NT2/D1 (cell line): ENCODE measurements at regions not wholly inside any gene's neighbourhood (a gene's known extent, or its start where the extent isn't known, plus 50 kb on each side); places are given as distances from the start of the nearest gene placed in this dataset.
A peak's percentile ranks its signal among the peaks of the same experiment; 100 is the strongest.

Experiments
- DNase-seq: peaks from one replicate; pipeline ENCODE4 v3.0.0-alpha.2; 2011; ENCODE audit warnings: low read depth, low spot score
- H3K27me3 ChIP-seq: 2 replicates; pipeline ENCODE4 v1.6.0; 2011; ENCODE audit warnings: mild to moderate bottlenecking; ENCODE audit not compliant: insufficient read length, insufficient read depth
- H3K36me3 ChIP-seq: 2 replicates; pipeline ENCODE4 v1.6.1; 2011; ENCODE audit warnings: mild to moderate bottlenecking, low read length, mixed read lengths; ENCODE audit not compliant: insufficient read depth, insufficient read length
- H3K4me1 ChIP-seq: 2 replicates; pipeline ENCODE4 v1.5.1; 2011; ENCODE audit not compliant: insufficient read depth, insufficient read length
- H3K4me3 ChIP-seq: 2 replicates; pipeline ENCODE4 v1.5.1; 2011; ENCODE audit warnings: low read depth; ENCODE audit not compliant: insufficient read length
- H3K9ac ChIP-seq: 2 replicates; pipeline ENCODE4 v1.6.0; 2011; ENCODE audit warnings: low read depth; ENCODE audit not compliant: insufficient read length
- H3K9me3 ChIP-seq: 2 replicates; pipeline ENCODE4 v1.5.1; 2011; ENCODE audit warnings: mild to moderate bottlenecking, low read length; ENCODE audit not compliant: insufficient read depth
- SUZ12 ChIP-seq: IDR thresholded peaks from 2 replicates; pipeline ENCODE4 v1.6.1; 2011; ENCODE audit not compliant: insufficient read length, insufficient read depth; ENCODE audit errors: extremely low read depth
- YY1 ChIP-seq: IDR thresholded peaks from 2 replicates; pipeline ENCODE4 v1.6.1; 2011; ENCODE audit not compliant: insufficient read length, insufficient read depth
- ZNF274 ChIP-seq: IDR thresholded peaks from 2 replicates; pipeline ENCODE4 v1.6.1; 2011; ENCODE audit warnings: mild to moderate bottlenecking, low read depth, low read length

DNA sequence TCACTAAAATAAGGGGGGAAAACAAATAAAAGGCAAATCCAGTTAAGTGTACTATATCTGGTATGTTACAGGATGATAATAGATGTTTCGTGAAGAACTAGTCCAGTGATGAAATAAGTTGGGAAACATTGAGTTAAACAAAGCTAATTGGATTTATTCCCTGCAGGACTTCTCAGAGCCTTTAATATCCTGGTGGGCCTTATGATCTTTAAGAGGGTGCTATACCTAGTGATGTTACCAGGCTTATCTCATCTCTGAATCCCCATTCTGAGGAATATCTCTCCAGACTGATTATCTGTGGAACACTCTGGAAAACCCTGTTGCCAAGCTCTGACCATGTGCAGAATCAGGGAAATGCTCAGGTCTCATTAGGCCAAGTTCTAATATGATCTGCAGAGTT lies 54.8 kb upstream of the POMGNT2 start:
- TF ChIP-seq YY1 (no peak), ZNF274 (no peak), SUZ12 (no peak)
- no peak overlapping the region for H3K9ac ChIP-seq
- H3K27me3 ChIP-seq, result no peaks in the 10 kb centered on the region
- DNase-seq, result no peak
- no peaks in the 10 kb centered on the region for H3K4me1 ChIP-seq
- no peak overlapping the region for H3K4me3 ChIP-seq
- no peaks in the 10 kb centered on the region for H3K9me3 ChIP-seq
- H3K36me3 ChIP-seq, result no peaks in the 10 kb centered on the region

GRCh38 chr3:43159876-43160255 lies 54.0 kb upstream of the POMGNT2 start:
- H3K9ac ChIP-seq, result no peak overlapping the region
- no peak for DNase-seq
- H3K4me3 ChIP-seq, result no peak overlapping the region
- no peaks in the 10 kb centered on the region for H3K9me3 ChIP-seq
- H3K4me1 ChIP-seq, result no peaks in the 10 kb centered on the region
- peaks cover 6% of the 10 kb centered on the region for H3K27me3 ChIP-seq
- no peak for TF ChIP-seq ZNF274
- no peak for TF ChIP-seq SUZ12
- TF ChIP-seq YY1, result no peak
- H3K36me3 ChIP-seq, result no peaks in the 10 kb centered on the region

GRCh38 chr3:43159131-43159875 lies 53.4 kb upstream of the POMGNT2 start:
- DNase-seq, result no peak
- H3K9me3 ChIP-seq, result no peaks in the 10 kb centered on the region
- no peaks in the 10 kb centered on the region for H3K4me1 ChIP-seq
- H3K36me3 ChIP-seq, result no peaks in the 10 kb centered on the region
- H3K4me3 ChIP-seq, result no peak overlapping the region
- H3K9ac ChIP-seq, result no peak overlapping the region
- peaks cover 10% of the 10 kb centered on the region for H3K27me3 ChIP-seq
- no peak for TF ChIP-seq SUZ12
- TF ChIP-seq ZNF274, result no peak
- TF ChIP-seq YY1, result no peak

GRCh38 chr3:43156812-43157455 lies 51.1 kb upstream of the POMGNT2 start:
- no peaks in the 10 kb centered on the region for H3K9me3 ChIP-seq
- H3K9ac ChIP-seq, result no peak overlapping the region
- H3K4me1 ChIP-seq, result peaks cover 4% of the 10 kb centered on the region
- DNase-seq, result no peak
- TF ChIP-seq ZNF274 (no peak), SUZ12 (no peak), YY1 (no peak)
- H3K36me3 ChIP-seq, result no peaks in the 10 kb centered on the region
- peaks cover 10% of the 10 kb centered on the region for H3K27me3 ChIP-seq
- H3K4me3 ChIP-seq, result no peak overlapping the region

DNA sequence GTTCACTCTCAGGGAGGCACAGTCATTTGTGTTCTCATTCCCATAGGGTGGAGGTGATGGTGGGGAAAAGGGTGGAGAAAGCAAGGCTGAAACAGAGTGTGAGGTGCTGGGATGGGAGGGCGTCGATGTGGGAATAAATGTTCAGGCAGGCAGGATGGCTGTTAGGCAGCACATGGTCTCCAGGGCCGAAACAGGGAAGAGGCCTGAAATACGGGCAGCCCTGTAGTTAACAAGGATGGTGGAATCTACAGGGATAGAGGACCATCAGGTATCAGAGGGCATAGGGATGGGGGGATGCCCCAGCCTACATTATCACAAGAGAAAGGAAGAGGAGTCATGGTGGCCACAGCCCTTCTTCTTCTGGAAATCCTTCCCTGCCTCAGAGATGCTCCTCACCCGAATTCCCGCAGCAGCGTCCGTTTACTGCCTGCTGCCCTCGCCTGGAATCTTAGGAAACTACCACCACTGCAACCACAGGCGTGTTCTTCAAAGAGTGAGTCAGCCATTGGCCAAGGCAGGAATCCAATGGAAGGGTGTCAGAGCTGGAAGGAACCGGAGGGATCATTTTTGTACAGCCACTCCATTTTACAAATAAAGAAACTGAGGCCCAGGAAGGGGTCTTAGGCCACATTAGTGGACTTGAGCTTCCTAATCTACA lies 49.7 kb upstream of the POMGNT2 start:
- no peak for TF ChIP-seq ZNF274
- no peak for TF ChIP-seq YY1
- no peak for TF ChIP-seq SUZ12
- peak; percentile 76 for DNase-seq
- Histone ChIP-seq H3K9me3 (no peaks in the 10 kb centered on the region), H3K36me3 (no peaks in the 10 kb centered on the region), H3K4me1 (peaks cover 4% of the 10 kb centered on the region), H3K27me3 (peaks cover 10% of the 10 kb centered on the region), H3K9ac (no peak overlapping the region), H3K4me3 (no peak overlapping the region)
